ENCODE measurements at regions not wholly inside any gene's neighbourhood (a gene's known extent, or its start where the extent isn't known, plus 50 kb on each side); places are given as distances from the start of the nearest gene placed in this dataset.

- no peak overlapping the region for H3K27ac ChIP-seq (ENCODE audit: extremely low read depth, low read depth, low read length)
- no peak for FAIRE-seq
- no peaks in the 10 kb centered on the region for H4K20me1 ChIP-seq (replicated peaks; ENCODE audit: control insufficient read depth, insufficient read depth, low read length)
- H3K9me3 ChIP-seq (replicated peaks; ENCODE audit: control insufficient read depth, insufficient read depth, low read depth, low read length): no peaks in the 10 kb centered on the region
- H3K4me1 ChIP-seq (replicated peaks in 1 of 2; ENCODE audit: control insufficient read depth in 2 of 2, insufficient read depth in 2 of 2, low read length in 2 of 2): no peaks in the 10 kb centered on the region
- H2AFZ ChIP-seq (ENCODE audit: low read depth, low read length): no peak overlapping the region
- ChIA-PET CTCF (ENCODE audit: low intra/inter-chr PET ratio) (no interaction called here), POLR2A (no interaction called here)
- no peak for ATAC-seq
- no peaks in the 10 kb centered on the region for H3K27me3 ChIP-seq (ENCODE audit: control insufficient read depth in 2 of 2, insufficient read depth in 2 of 2, low read length in 2 of 2)
- no peak overlapping the region for H3K4me2 ChIP-seq (ENCODE audit: insufficient read depth, low read length)
- no peaks in the 10 kb centered on the region for H3K36me3 ChIP-seq (ENCODE audit: control insufficient read depth, insufficient read depth, low read length)
- BruUV-seq (replicated peaks): no TSS peak
- in situ Hi-C loops (cut with MboI): no loop called here
- no peak for DNase-seq (ENCODE audit: extremely low read depth in 1 of 4, low spot score in 3 of 4)
- TF ChIP-seq ZNF79 (CRISPR knock-in tag; IDR thresholded peaks at IDR 0.05; ENCODE audit: low read depth): no peak
- no peak overlapping the region for H3K4me3 ChIP-seq
- no peaks in the 10 kb centered on the region for H3K9me1 ChIP-seq (ENCODE audit: control insufficient read depth, insufficient read depth, low read length)
- H3K79me2 ChIP-seq (ENCODE audit: control insufficient read depth, insufficient read depth, low read length): no peaks in the 10 kb centered on the region
- 0% methylated on average over 4 of the region's 4 CpGs for WGBS (ENCODE audit: insufficient coverage, low coverage, missing lambda C conversion rate)
- intact Hi-C loops (cut with micrococcal nuclease): no loop called here
- H3K9ac ChIP-seq (ENCODE audit: insufficient read depth in 1 of 2, low read depth in 2 of 2, low read length in 2 of 2): no peak overlapping the region
These were observed 1173.5 kb upstream of the GOT2 start for GRCh38 chr16:59907611-59908010.

DNA sequence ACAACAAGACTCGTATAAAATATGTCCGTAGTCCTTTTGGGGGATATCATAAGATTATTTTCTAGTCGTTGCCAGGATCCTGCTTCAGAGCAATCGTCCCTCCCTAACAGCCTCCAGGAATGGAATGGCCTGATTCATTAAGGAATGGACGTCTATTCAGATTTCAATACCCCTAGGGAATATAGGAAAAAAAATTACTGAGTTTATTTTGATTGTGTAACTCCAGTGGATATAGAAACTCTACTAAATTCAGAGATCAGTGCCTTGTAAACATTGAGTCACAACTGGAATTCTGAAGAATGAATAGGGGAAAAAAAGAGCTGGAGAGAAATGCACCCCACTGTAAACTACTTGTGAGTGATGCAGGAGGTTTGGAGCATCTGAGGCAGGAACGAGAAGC, 1171.5 kb upstream of the GOT2 start:
- in situ Hi-C loops (cut with MboI) (no loop called here), intact Hi-C loops (cut with micrococcal nuclease) (no loop called here)
- no peak overlapping the region for H2AFZ ChIP-seq (ENCODE audit: low read depth, low read length)
- H3K9me1 ChIP-seq (ENCODE audit: control insufficient read depth, insufficient read depth, low read length): no peaks in the 10 kb centered on the region
- no peaks in the 10 kb centered on the region for H3K4me1 ChIP-seq (replicated peaks in 1 of 2; ENCODE audit: control insufficient read depth in 2 of 2, insufficient read depth in 2 of 2, low read length in 2 of 2)
- ChIA-PET CTCF (ENCODE audit: low intra/inter-chr PET ratio) (no interaction called here), POLR2A (no interaction called here)
- no peaks in the 10 kb centered on the region for H3K27me3 ChIP-seq (ENCODE audit: control insufficient read depth in 2 of 2, insufficient read depth in 2 of 2, low read length in 2 of 2)
- no peak for ATAC-seq
- no peak for FAIRE-seq
- H3K4me3 ChIP-seq: no peak overlapping the region
- H3K4me2 ChIP-seq (ENCODE audit: insufficient read depth, low read length): no peak overlapping the region
- H4K20me1 ChIP-seq (replicated peaks; ENCODE audit: control insufficient read depth, insufficient read depth, low read length): no peaks in the 10 kb centered on the region
- no peaks in the 10 kb centered on the region for H3K79me2 ChIP-seq (ENCODE audit: control insufficient read depth, insufficient read depth, low read length)
- BruUV-seq (replicated peaks): no TSS peak
- DNase-seq (ENCODE audit: extremely low read depth in 1 of 4, low spot score in 3 of 4): no peak
- H3K9ac ChIP-seq (ENCODE audit: insufficient read depth in 1 of 2, low read depth in 2 of 2, low read length in 2 of 2): no peak overlapping the region
- WGBS (ENCODE audit: insufficient coverage, low coverage, missing lambda C conversion rate): 0% methylated on average over 6 of the region's 6 CpGs
- no peaks in the 10 kb centered on the region for H3K9me3 ChIP-seq (replicated peaks; ENCODE audit: control insufficient read depth, insufficient read depth, low read depth, low read length)
- no peaks in the 10 kb centered on the region for H3K36me3 ChIP-seq (ENCODE audit: control insufficient read depth, insufficient read depth, low read length)
- no peak overlapping the region for H3K27ac ChIP-seq (ENCODE audit: extremely low read depth, low read depth, low read length)
- no peak for TF ChIP-seq NFE2 (IDR thresholded peaks at IDR 0.05; ENCODE audit: low read depth)
- no peak for TF ChIP-seq KLF16 (IDR thresholded peaks at IDR 0.05)
- no peak for TF ChIP-seq MAFF (IDR thresholded peaks at IDR 0.05; ENCODE audit: low read length)
- TF ChIP-seq WHSC1 (IDR thresholded peaks at IDR 0.05; ENCODE audit: low read length): no peak
- TF ChIP-seq BRD9 (IDR thresholded peaks at IDR 0.05; ENCODE audit: low read depth, partially characterized antibody): no peak
- TF ChIP-seq PRPF4 (IDR thresholded peaks at IDR 0.05; ENCODE audit: insufficient read depth, low read depth, low read length, poor library complexity, severe bottlenecking): no peak
- no peak for TF ChIP-seq PCBP2 (IDR thresholded peaks at IDR 0.05; ENCODE audit: low read depth, low read length, poor library complexity, severe bottlenecking)
- TF ChIP-seq CHCHD3 (CRISPR knock-in tag; IDR thresholded peaks at IDR 0.05): no peak
- no peak for TF ChIP-seq THAP7 (CRISPR knock-in tag; IDR thresholded peaks at IDR 0.05)
- TF ChIP-seq ZNF146 (CRISPR knock-in tag; IDR thresholded peaks at IDR 0.05; ENCODE audit: unreplicated experiment): no peak
- TF ChIP-seq CC2D1A (IDR thresholded peaks at IDR 0.05): no peak
- TF ChIP-seq FOSL1 (tag; conservative IDR thresholded peaks at IDR 0.05): no peak
- TF ChIP-seq CSDE1 (IDR thresholded peaks at IDR 0.05): no peak
- TF ChIP-seq KLF1 (tag; IDR thresholded peaks at IDR 0.05): no peak
- no peak for TF ChIP-seq CBX5 (IDR thresholded peaks at IDR 0.05; ENCODE audit: borderline replicate concordance, low read depth)
- no peak for TF ChIP-seq HBP1 (CRISPR knock-in tag; IDR thresholded peaks at IDR 0.05)
- no peak for TF ChIP-seq CBX3 (IDR thresholded peaks at IDR 0.05; ENCODE audit: borderline replicate concordance in 1 of 2, low read length in 2 of 2)
